Body of pancreas (tissue), 4 donors: ENCODE measurements at regions not wholly inside any gene's neighbourhood (a gene's known extent, or its start where the extent isn't known, plus 50 kb on each side); places are given as distances from the start of the nearest gene placed in this dataset.

ENCODE experiments used
- CTCF ChIP-seq, 7 experiments: fragments of 450-650 bp in 4 of 7; fragments of 200-600 bp in 3 of 7; sonication (generic) in 3 of 7; IDR thresholded peaks; one replicate each; pipeline ENCODE4 v1.5.1; 2016 to 2019; ENCODE audit warnings: antibody characterized with exemption in 7 of 7
- POLR2A ChIP-seq, 3 donors: fragments of 450-650 bp; IDR thresholded peaks; one replicate each; pipeline ENCODE4 v1.6.1; 2016; ENCODE audit warnings: antibody characterized with exemption in 3 of 3, mild to moderate bottlenecking in 2 of 3

- TF ChIP-seq CTCF (IDR thresholded peaks at IDR 0.05) (no peak), POLR2A (IDR thresholded peaks at IDR 0.05) (no peak)
Measured at GRCh38 chr2:164012581-164012980, 276.8 kb upstream of the FIGN start.
